PC-3 (cell line): ENCODE measurements at regions not wholly inside any gene's neighbourhood (a gene's known extent, or its start where the extent isn't known, plus 50 kb on each side); places are given as distances from the start of the nearest gene placed in this dataset.

ENCODE experiments used
- ATAC-seq: fragments of 200-7000 bp; cut with Tn5 transposase; 2 replicates; pipeline ENCODE4 v1.9.1; 2020; ENCODE audit warnings: mild to moderate bottlenecking, moderate library complexity
- BruUV-seq: library from RNA; stranded (reverse); fragments of 400-500 nt; replicated peaks from 2 replicates; lab custom pipeline; 2021; lab: Mats Ljungman, UMichigan
- CTCF ChIA-PET: fragments of 300-600 bp; sonication (Branson Sonifier 250); formaldehyde crosslinking; loops from one replicate; lab custom pipeline; 2022; ENCODE audit warnings: antibody characterized with exemption; lab: Charles Lee
- POLR2A ChIA-PET: fragments of 300-600 bp; sonication (Branson Sonifier 250); formaldehyde crosslinking; loops from one replicate; lab custom pipeline; 2022; ENCODE audit warnings: antibody characterized with exemption; ENCODE audit not compliant: unreplicated experiment; lab: Charles Lee
- DNase-seq: peaks from one replicate; pipeline ENCODE4 v3.0.0-alpha.2; 2015
- H2AFZ ChIP-seq: fragments of 300-600 bp; sonication (generic); 2 replicates; pipeline ENCODE4 v1.6.0; 2016; ENCODE audit warnings: antibody characterized with exemption, low read length
- H3F3A ChIP-seq: fragments of 300-600 bp; sonication (generic); one replicate; pipeline ENCODE4 v1.6.0; 2017; ENCODE audit warnings: antibody characterized with exemption, low read length, control low read depth, mild to moderate bottlenecking; ENCODE audit not compliant: unreplicated experiment
- H3K27ac ChIP-seq: fragments of 300-600 bp; sonication (generic); 2 replicates; pipeline ENCODE4 v1.5.1; 2016; ENCODE audit warnings: mild to moderate bottlenecking, low read length
- H3K27me3 ChIP-seq: fragments of 300-600 bp; sonication (generic); 2 replicates; pipeline ENCODE4 v1.6.1; 2016; ENCODE audit warnings: low read length, mixed read lengths
- H3K36me3 ChIP-seq: fragments of 300-600 bp; sonication (generic); 2 replicates; pipeline ENCODE4 v1.6.1; 2016; ENCODE audit warnings: low read depth, mixed run types, low read length, mixed read lengths
- H3K4me1 ChIP-seq: fragments of 300-600 bp; sonication (generic); 2 replicates; pipeline ENCODE4 v1.5.1; 2016; ENCODE audit warnings: low read length; ENCODE audit not compliant: insufficient read depth
- H3K4me2 ChIP-seq: fragments of 300-600 bp; sonication (generic); 2 replicates; pipeline ENCODE4 v1.6.0; 2016; ENCODE audit warnings: low read length
- H3K4me3 ChIP-seq: fragments of 300-600 bp; sonication (generic); 2 replicates; pipeline ENCODE4 v1.5.1; 2016; ENCODE audit warnings: mild to moderate bottlenecking, low read length, mixed read lengths
- H3K79me2 ChIP-seq: fragments of 300-600 bp; sonication (generic); 2 replicates; pipeline ENCODE4 v1.6.1; 2017; ENCODE audit warnings: low read length, mixed read lengths
- H3K9ac ChIP-seq: fragments of 300-600 bp; sonication (generic); 2 replicates; pipeline ENCODE4 v1.6.0; 2016; ENCODE audit warnings: mild to moderate bottlenecking, low read length
- H3K9me2 ChIP-seq: fragments of 300-600 bp; sonication (generic); replicated peaks from 2 replicates; pipeline ENCODE4 v1.6.1; 2016; ENCODE audit warnings: mixed run types, low read length, mixed read lengths
- H3K9me3 ChIP-seq: fragments of 300-600 bp; sonication (generic); 2 replicates; pipeline ENCODE4 v1.6.1; 2016; ENCODE audit warnings: low read length, mixed read lengths
- H4K20me1 ChIP-seq: fragments of 300-600 bp; sonication (generic); 2 replicates; pipeline ENCODE4 v1.6.1; 2016; ENCODE audit warnings: low read length, mixed read lengths
- CTCF ChIP-seq: fragments of 300-600 bp; sonication (generic); conservative IDR thresholded peaks from 2 replicates; pipeline ENCODE4 v1.5.1; 2017; ENCODE audit warnings: antibody characterized with exemption, low read depth, mild to moderate bottlenecking, low read length
- EZH2 ChIP-seq: fragments of 300-600 bp; sonication (generic); IDR thresholded peaks from one replicate; pipeline ENCODE4 v1.6.1; 2017; ENCODE audit warnings: antibody characterized with exemption, mild to moderate bottlenecking, low read length; ENCODE audit not compliant: unreplicated experiment
- EZH2phosphoT487 ChIP-seq: fragments of 300-600 bp; sonication (generic); IDR thresholded peaks from 2 replicates; pipeline ENCODE4 v1.6.1; 2018; ENCODE audit warnings: mild to moderate bottlenecking, antibody characterized with exemption, low read length, borderline replicate concordance
- intact Hi-C: fragments of 100-400 bp; cut with micrococcal nuclease; formaldehyde crosslinking; loops from 2 replicates; pipeline ENCODE4 v1.9.0; 2023

- Histone ChIP-seq H2AFZ (no peak overlapping the region), H3K9me3 (no peaks in the 10 kb centered on the region), H3K4me3 (no peak overlapping the region), H3K27me3 (no peaks in the 10 kb centered on the region), H3K27ac (no peak overlapping the region), H3F3A (no peaks in the 10 kb centered on the region), H3K9me2 (no peaks in the 10 kb centered on the region), H3K4me1 (no peaks in the 10 kb centered on the region), H3K9ac (no peak overlapping the region), H4K20me1 (no peaks in the 10 kb centered on the region), H3K79me2 (no peaks in the 10 kb centered on the region), H3K36me3 (no peaks in the 10 kb centered on the region), H3K4me2 (no peak overlapping the region)
- no peak for ATAC-seq
- no peak for DNase-seq
- TF ChIP-seq EZH2phosphoT487 = no peak
- TF ChIP-seq EZH2 = no peak
- no peak for TF ChIP-seq CTCF
- intact Hi-C loops = no loop called here
- no TSS peak for BruUV-seq
- ChIA-PET POLR2A (no interaction called here), CTCF (no interaction called here)
Observed at GRCh38 chr18:43543236-43543635, 265.9 kb upstream of the SYT4 start.

GRCh38 chr18:43547456-43547855, 270.2 kb upstream of the SYT4 start:
- H3K36me3 ChIP-seq = no peaks in the 10 kb centered on the region
- no TSS peak for BruUV-seq
- intact Hi-C loops = no loop called here
- no peaks in the 10 kb centered on the region for H4K20me1 ChIP-seq
- H3K79me2 ChIP-seq = no peaks in the 10 kb centered on the region
- no peaks in the 10 kb centered on the region for H3K27me3 ChIP-seq
- no peaks in the 10 kb centered on the region for H3K9me2 ChIP-seq
- no peaks in the 10 kb centered on the region for H3F3A ChIP-seq
- no peak overlapping the region for H3K27ac ChIP-seq
- ATAC-seq (no peak), DNase-seq (no peak)
- H3K4me2 ChIP-seq = no peak overlapping the region
- H3K4me3 ChIP-seq = no peak overlapping the region
- no peak overlapping the region for H3K9ac ChIP-seq
- no peaks in the 10 kb centered on the region for H3K9me3 ChIP-seq
- no peak for TF ChIP-seq EZH2phosphoT487
- no peak for TF ChIP-seq CTCF
- no peak for TF ChIP-seq EZH2
- H3K4me1 ChIP-seq = no peaks in the 10 kb centered on the region
- no peak overlapping the region for H2AFZ ChIP-seq
- POLR2A ChIA-PET = no interaction called here
- CTCF ChIA-PET = no interaction called here

GRCh38 chr18:43559507-43559906, 282.2 kb upstream of the SYT4 start:
- H3F3A ChIP-seq = no peaks in the 10 kb centered on the region
- POLR2A ChIA-PET = no interaction called here
- BruUV-seq = no TSS peak
- no peaks in the 10 kb centered on the region for H3K79me2 ChIP-seq
- H2AFZ ChIP-seq = no peak overlapping the region
- intact Hi-C loops = no loop called here
- no peak overlapping the region for H3K4me2 ChIP-seq
- H3K9me3 ChIP-seq = no peaks in the 10 kb centered on the region
- no peaks in the 10 kb centered on the region for H3K4me1 ChIP-seq
- H3K27me3 ChIP-seq = no peaks in the 10 kb centered on the region
- CTCF ChIA-PET = no interaction called here
- DNase-seq = no peak
- TF ChIP-seq EZH2phosphoT487 (no peak), EZH2 (no peak), CTCF (no peak)
- no peak overlapping the region for H3K9ac ChIP-seq
- H3K4me3 ChIP-seq = no peak overlapping the region
- no peaks in the 10 kb centered on the region for H4K20me1 ChIP-seq
- H3K27ac ChIP-seq = no peak overlapping the region
- ATAC-seq = no peak
- H3K9me2 ChIP-seq = no peaks in the 10 kb centered on the region
- no peaks in the 10 kb centered on the region for H3K36me3 ChIP-seq
